Panc1 (cell line): ENCODE measurements at regions not wholly inside any gene's neighbourhood (a gene's known extent, or its start where the extent isn't known, plus 50 kb on each side); places are given as distances from the start of the nearest gene placed in this dataset.

ENCODE experiments used
- ATAC-seq: fragments of 200-7000 bp; cut with Tn5 transposase; 2 replicates; pipeline ENCODE4 v1.9.1; 2020; ENCODE audit warnings: mild to moderate bottlenecking, moderate library complexity
- BruUV-seq: library from RNA; stranded (reverse); fragments of 400-500 nt; replicated peaks from 2 replicates; lab custom pipeline; 2021; lab: Mats Ljungman, UMichigan
- CTCF ChIA-PET: fragments of 300-600 bp; sonication (Branson Sonifier 250); formaldehyde crosslinking; loops from one replicate; lab custom pipeline; 2022; ENCODE audit warnings: antibody characterized with exemption; lab: Charles Lee
- POLR2A ChIA-PET: fragments of 300-600 bp; sonication (Branson Sonifier 250); formaldehyde crosslinking; loops from one replicate; lab custom pipeline; 2022; ENCODE audit warnings: antibody characterized with exemption; lab: Charles Lee
- DNase-seq: peaks from one replicate; pipeline ENCODE4 v3.0.0-alpha.2; 2010; ENCODE audit warnings: low read depth, low spot score
- H3K27ac ChIP-seq: 2 replicates; pipeline ENCODE4 v1.5.1; 2011; ENCODE audit warnings: mild to moderate bottlenecking, low read length, inconsistent platforms
- H3K27me3 ChIP-seq: fragments of 200-500 bp; sonication (Bioruptor generic); 2 replicates; pipeline ENCODE4 v1.6.0; 2014; ENCODE audit warnings: low read length, inconsistent platforms; ENCODE audit not compliant: control insufficient read depth, insufficient read depth
- H3K36me3 ChIP-seq: fragments of 200-500 bp; sonication (Bioruptor generic); 2 replicates; pipeline ENCODE4 v1.5.1; 2014; ENCODE audit warnings: inconsistent platforms, mild to moderate bottlenecking, low read length, moderate library complexity; ENCODE audit not compliant: control insufficient read depth, insufficient read depth
- H3K4me1 ChIP-seq: 2 replicates; pipeline ENCODE4 v1.5.1; 2011; ENCODE audit warnings: inconsistent platforms, mild to moderate bottlenecking, low read length, moderate library complexity; ENCODE audit not compliant: control insufficient read depth, insufficient read depth
- H3K4me3 ChIP-seq, 2 experiments: 2 replicates each; pipeline ENCODE4 v1.5.1; 2011 to 2012; ENCODE audit warnings: low read depth in 2 of 2, low read length in 2 of 2, mild to moderate bottlenecking in 2 of 2, inconsistent platforms in 1 of 2, moderate library complexity in 1 of 2
- H3K9me3 ChIP-seq: fragments of 200-500 bp; sonication (Bioruptor generic); 2 replicates; pipeline ENCODE4 v1.5.1; 2014; ENCODE audit warnings: low read depth, mild to moderate bottlenecking, inconsistent platforms, low read length, moderate library complexity; ENCODE audit not compliant: control insufficient read depth, insufficient read depth
- POLR2AphosphoS5 ChIP-seq: IDR thresholded peaks from 2 replicates; pipeline ENCODE4 v1.6.1; 2012; ENCODE audit warnings: mild to moderate bottlenecking, low read depth, low read length, moderate library complexity
- REST ChIP-seq, 2 experiments: IDR thresholded peaks; 2 replicates each; pipeline ENCODE4 v1.6.1; 2011 to 2012; ENCODE audit warnings: low read depth in 2 of 2, control low read depth in 1 of 2, low read length in 1 of 2, mild to moderate bottlenecking in 1 of 2, moderate library complexity in 1 of 2; ENCODE audit not compliant: insufficient read depth in 1 of 2
- SIN3A ChIP-seq: IDR thresholded peaks from 2 replicates; pipeline ENCODE4 v1.6.1; 2012; ENCODE audit warnings: low read depth, mild to moderate bottlenecking, low read length, moderate library complexity, borderline replicate concordance; ENCODE audit not compliant: insufficient read depth
- TCF7L2 ChIP-seq: IDR thresholded peaks from 2 replicates; pipeline ENCODE4 v1.6.1; 2011; ENCODE audit warnings: mild to moderate bottlenecking, low read depth, low read length, inconsistent platforms
- in situ Hi-C: cut with HindIII; loops from 2 replicates; pipeline ENCODE4 v1.10.0; 2016; ENCODE audit warnings: low sequenced_read_pairs, low pct_unique_long_range_greater_than_20kb
- intact Hi-C: fragments of 100-400 bp; cut with micrococcal nuclease; formaldehyde crosslinking; loops from one replicate; pipeline ENCODE4 v1.10.0; 2022; ENCODE audit not compliant: unreplicated experiment
- TF ChIP-seq, protein P1 (sequence below): fragments of 450-650 bp; IDR thresholded peaks from 2 replicates; pipeline ENCODE4 v1.5.1; 2017; ENCODE audit warnings: mild to moderate bottlenecking

DNA sequence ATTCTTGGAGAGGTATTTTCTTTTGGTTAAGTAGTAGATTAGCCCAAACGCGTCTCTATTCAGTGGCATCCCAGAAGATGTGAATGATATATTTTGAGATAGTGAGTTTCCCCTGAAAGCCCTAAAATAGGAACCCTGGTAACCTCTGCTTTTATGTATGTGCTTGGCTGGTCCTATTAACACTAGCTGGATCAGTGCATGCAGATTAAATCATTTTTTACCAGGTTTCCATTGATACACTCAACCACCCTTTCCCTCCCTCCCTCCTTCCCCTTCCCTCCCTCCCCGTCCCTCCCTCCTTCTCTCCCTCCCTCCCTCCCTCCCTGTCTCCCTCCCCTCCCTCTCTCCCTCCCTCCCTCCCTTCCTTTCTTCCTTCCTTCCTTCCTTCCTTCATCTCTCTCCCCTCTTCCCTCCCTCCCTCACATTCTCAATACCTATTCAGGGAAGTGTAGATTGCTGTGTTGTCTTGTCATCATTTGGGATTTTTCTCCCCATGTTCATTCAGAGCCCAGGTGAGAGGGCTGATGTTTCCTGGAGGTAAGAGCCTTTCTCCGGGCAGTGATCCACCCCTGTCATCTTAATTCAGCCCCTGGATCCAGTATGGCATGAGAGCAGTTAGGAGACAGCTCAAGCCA, 406.8 kb downstream of the PRDM2 start:
- in situ Hi-C loops = no loop called here
- no peak overlapping the region for H3K27ac ChIP-seq
- H3K27me3 ChIP-seq = no peaks in the 10 kb centered on the region; the same call in 1 of the 2 replicates
- intact Hi-C loops = no loop called here
- no peaks in the 10 kb centered on the region for H3K36me3 ChIP-seq
- no peaks in the 10 kb centered on the region for H3K4me1 ChIP-seq
- no peak overlapping the region for H3K4me3 ChIP-seq
- TF ChIP-seq, protein P1, sequence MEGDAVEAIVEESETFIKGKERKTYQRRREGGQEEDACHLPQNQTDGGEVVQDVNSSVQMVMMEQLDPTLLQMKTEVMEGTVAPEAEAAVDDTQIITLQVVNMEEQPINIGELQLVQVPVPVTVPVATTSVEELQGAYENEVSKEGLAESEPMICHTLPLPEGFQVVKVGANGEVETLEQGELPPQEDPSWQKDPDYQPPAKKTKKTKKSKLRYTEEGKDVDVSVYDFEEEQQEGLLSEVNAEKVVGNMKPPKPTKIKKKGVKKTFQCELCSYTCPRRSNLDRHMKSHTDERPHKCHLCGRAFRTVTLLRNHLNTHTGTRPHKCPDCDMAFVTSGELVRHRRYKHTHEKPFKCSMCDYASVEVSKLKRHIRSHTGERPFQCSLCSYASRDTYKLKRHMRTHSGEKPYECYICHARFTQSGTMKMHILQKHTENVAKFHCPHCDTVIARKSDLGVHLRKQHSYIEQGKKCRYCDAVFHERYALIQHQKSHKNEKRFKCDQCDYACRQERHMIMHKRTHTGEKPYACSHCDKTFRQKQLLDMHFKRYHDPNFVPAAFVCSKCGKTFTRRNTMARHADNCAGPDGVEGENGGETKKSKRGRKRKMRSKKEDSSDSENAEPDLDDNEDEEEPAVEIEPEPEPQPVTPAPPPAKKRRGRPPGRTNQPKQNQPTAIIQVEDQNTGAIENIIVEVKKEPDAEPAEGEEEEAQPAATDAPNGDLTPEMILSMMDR = no peak
- no peak for TF ChIP-seq TCF7L2
- TF ChIP-seq SIN3A = no peak
- TF ChIP-seq REST (IDR thresholded peaks at IDR 0.05; ENCODE audit: insufficient read depth in 1 of 2, low read depth in 2 of 2, low read length in 1 of 2) = no peak
- TF ChIP-seq POLR2AphosphoS5 = no peak
- POLR2A ChIA-PET = no interaction called here
- no peaks in the 10 kb centered on the region for H3K9me3 ChIP-seq
- BruUV-seq = no TSS peak
- ATAC-seq (no peak), DNase-seq (no peak)
- CTCF ChIA-PET = no interaction called here

DNA sequence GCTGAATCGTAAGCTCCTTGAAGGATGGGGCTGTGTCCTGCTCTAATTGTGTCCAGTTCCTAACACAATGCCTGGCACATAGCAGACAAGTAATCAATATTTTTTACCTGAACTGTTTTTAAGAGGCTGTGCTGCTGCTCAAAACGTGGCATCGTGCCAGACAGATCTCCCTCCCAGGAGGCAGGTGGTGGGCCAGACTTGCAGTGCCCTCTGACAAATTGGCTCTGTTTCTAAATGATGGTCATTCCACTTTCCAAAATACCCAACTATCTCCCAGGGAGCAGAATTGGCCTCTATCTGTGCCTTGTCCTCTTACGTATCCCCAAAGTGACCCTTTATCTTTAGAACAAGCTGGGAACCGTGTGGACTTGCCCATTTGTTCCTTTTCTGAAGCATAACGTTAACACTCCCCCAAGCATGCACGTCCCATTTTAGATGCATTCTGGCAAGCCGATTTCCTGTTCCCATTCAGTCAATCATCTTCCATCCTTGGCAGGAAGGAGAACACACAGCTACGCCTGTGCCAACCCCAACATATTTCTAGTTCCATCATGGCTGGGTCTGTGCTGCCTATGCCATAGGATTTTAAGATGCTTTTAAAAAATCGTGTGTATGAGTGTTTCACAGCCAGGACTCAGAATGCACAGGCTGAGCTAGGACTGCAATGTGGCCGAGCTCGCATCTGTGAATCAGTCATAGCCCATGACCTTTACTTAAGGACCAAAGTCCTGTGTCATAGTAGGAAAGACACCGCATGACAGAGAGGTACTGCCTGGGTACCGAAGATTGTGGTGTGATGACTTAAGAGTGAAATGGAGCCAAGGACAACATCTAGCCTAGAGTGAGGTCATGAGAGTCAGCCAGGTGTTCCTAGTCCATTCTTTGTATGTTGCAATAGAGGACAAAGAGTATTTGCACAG, 408.6 kb downstream of the PRDM2 start:
- Histone ChIP-seq H3K4me1 (no peaks in the 10 kb centered on the region), H3K9me3 (no peaks in the 10 kb centered on the region), H3K36me3 (no peaks in the 10 kb centered on the region), H3K4me3 (no peak overlapping the region), H3K27ac (no peak overlapping the region), H3K27me3 (no peaks in the 10 kb centered on the region; the same call in 1 of the 2 replicates)
- no TSS peak for BruUV-seq
- ATAC-seq (no peak), DNase-seq (no peak)
- TF ChIP-seq, protein P1 = no peak
- TF ChIP-seq POLR2AphosphoS5 (no peak), TCF7L2 (no peak), SIN3A (no peak), REST (IDR thresholded peaks at IDR 0.05; ENCODE audit: insufficient read depth in 1 of 2, low read depth in 2 of 2, low read length in 1 of 2) (no peak)
- intact Hi-C loops = no loop called here
- ChIA-PET POLR2A (no interaction called here), CTCF (no interaction called here)
- in situ Hi-C loops = no loop called here
